GM12878 (cell line): ENCODE measurements at regions not wholly inside any gene's neighbourhood (a gene's known extent, or its start where the extent isn't known, plus 50 kb on each side); places are given as distances from the start of the nearest gene placed in this dataset.

ENCODE experiments used
- ATF2 ChIP-seq: IDR thresholded peaks from 2 replicates; pipeline ENCODE4 v1.6.1; 2012; ENCODE audit warnings: low read length, inconsistent platforms
- BCL3 ChIP-seq: IDR thresholded peaks from 2 replicates; pipeline ENCODE4 v1.6.1; 2011; ENCODE audit warnings: borderline replicate concordance, low read depth, mild to moderate bottlenecking, moderate library complexity, low read length; ENCODE audit not compliant: insufficient read depth, poor library complexity, severe bottlenecking
- CEBPZ ChIP-seq: fragments of 150-350 bp; IDR thresholded peaks from 2 replicates; pipeline ENCODE4 v1.6.1; 2016; ENCODE audit warnings: low read depth, low read length
- IKZF1 ChIP-seq: fragments of 450-650 bp; conservative IDR thresholded peaks from 2 replicates; pipeline ENCODE4 v1.6.1; 2017; ENCODE audit warnings: antibody characterized with exemption, mild to moderate bottlenecking
- MEF2B ChIP-seq: fragments of 450-650 bp; IDR thresholded peaks from 2 replicates; pipeline ENCODE4 v1.6.1; 2018; ENCODE audit warnings: mild to moderate bottlenecking, moderate library complexity; ENCODE audit not compliant: partially characterized antibody, poor library complexity, severe bottlenecking
- MXI1 ChIP-seq: fragments of 150-350 bp; IDR thresholded peaks from 2 replicates; pipeline ENCODE4 v1.6.1; 2011; ENCODE audit warnings: low read depth, mild to moderate bottlenecking, inconsistent platforms, low read length, improper control_type of control experiment
- RELA ChIP-seq: fragments of 450-650 bp; IDR thresholded peaks from 2 replicates; pipeline ENCODE4 v1.8.0; 2014; ENCODE audit warnings: borderline replicate concordance; ENCODE audit not compliant: partially characterized antibody
- STAT1 ChIP-seq: fragments of 450-650 bp; conservative IDR thresholded peaks from 2 replicates; pipeline ENCODE4 v1.6.1; 2014; ENCODE audit warnings: antibody characterized with exemption, mild to moderate bottlenecking
- ZBTB40 ChIP-seq: fragments of 450-650 bp; IDR thresholded peaks from 2 replicates; pipeline ENCODE4 v1.6.1; 2016; ENCODE audit warnings: mild to moderate bottlenecking, moderate library complexity, borderline replicate concordance

- no peak for TF ChIP-seq CEBPZ
- no peak for TF ChIP-seq ZBTB40
- TF ChIP-seq IKZF1 = peak; percentile 56
- no peak for TF ChIP-seq BCL3
- no peak for TF ChIP-seq ATF2
- TF ChIP-seq MEF2B = peak; percentile 73
- TF ChIP-seq STAT1 = no peak
- no peak for TF ChIP-seq RELA
- no peak for TF ChIP-seq MXI1
Observed at GRCh38 chr4:75180790-75181776, 248.2 kb downstream of the PARM1 start (continued).
